Renal cortical epithelial cell (primary cell): ENCODE measurements at regions not wholly inside any gene's neighbourhood (a gene's known extent, or its start where the extent isn't known, plus 50 kb on each side); places are given as distances from the start of the nearest gene placed in this dataset.
A peak's percentile ranks its signal among the peaks of the same experiment; 100 is the strongest.

Source experiments
- DNase-seq: peaks from one replicate; pipeline ENCODE4 v3.0.0-alpha.2; 2011; ENCODE audit warnings: low read depth

DNA sequence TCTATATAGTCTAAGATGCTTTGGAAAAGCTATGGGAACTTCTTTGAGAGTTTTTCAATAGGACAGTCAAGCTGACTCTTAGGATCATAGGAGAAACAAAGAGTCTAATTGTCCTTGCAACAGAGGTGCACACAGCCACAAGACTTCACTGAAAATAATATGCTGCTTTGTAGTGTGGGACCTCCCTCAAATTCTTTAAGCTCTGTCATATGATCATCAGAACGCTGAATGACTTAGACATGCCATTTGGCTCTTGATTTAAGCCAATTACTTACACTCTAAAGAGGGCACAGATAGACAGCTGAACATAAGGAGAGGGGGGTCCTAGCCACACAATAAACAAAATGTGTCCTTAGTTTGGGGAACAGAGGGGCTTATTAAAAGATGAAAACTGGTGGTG lies 818.7 kb upstream of the GJE1 start:
- no peak for DNase-seq

DNA sequence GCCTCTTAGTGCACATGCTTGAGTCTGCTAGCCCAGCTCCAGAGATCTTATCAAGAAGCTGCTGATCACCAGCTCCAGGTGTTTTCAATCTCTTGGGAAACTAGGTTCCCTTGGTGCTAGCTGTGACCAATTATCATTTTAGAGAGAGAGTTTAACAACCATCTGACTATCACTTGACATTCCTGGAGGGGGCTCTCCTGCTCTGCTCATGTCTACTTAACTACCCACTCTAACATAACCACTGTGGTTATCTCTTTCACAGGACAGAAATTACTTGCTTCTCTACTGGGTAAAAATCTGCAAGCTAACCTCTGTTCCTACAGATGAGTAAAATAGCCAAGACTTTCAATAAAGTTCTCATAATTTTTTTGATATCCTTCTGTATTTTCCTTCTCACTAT lies 823.4 kb upstream of the GJE1 start:
- DNase-seq, result no peak

- DNase-seq, result no peak
These were observed 825.3 kb upstream of the GJE1 start for GRCh38 chr6:141307309-141307998.

- DNase-seq, result no peak
These were observed 828.8 kb upstream of the GJE1 start for GRCh38 chr6:141303907-141304306.

DNA sequence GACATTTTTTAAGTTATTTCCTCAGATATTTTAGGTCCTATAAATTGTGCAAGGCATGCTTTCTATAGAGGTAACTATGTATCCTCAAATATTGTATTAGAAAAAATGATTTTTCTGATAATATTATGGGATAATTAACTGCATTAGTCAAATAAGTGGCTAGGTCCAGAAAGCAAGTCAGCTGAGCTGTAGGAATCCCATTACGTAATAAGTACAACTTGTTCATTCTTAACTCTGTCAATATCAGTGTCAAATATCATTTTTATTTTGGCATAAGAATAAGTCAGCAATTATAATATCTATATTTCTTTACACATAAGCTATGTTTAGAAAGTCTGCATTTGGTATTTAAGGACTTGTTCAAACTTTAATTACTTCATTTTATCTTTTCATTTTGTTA lies 830.9 kb upstream of the GJE1 start:
- no peak for DNase-seq

GRCh38 chr6:141290941-141291721 lies 841.6 kb upstream of the GJE1 start:
- peak; percentile 37 for DNase-seq

GRCh38 chr6:141288947-141289346 lies 843.8 kb upstream of the GJE1 start:
- no peak for DNase-seq

GRCh38 chr6:141282263-141282662 lies 850.5 kb upstream of the GJE1 start:
- no peak for DNase-seq

GRCh38 chr6:141269684-141270083 lies 863.0 kb upstream of the GJE1 start:
- DNase-seq, result no peak

- DNase-seq, result no peak
These were observed 865.3 kb upstream of the GJE1 start for GRCh38 chr6:141267420-141267819.

GRCh38 chr6:141265756-141266623 lies 866.7 kb upstream of the GJE1 start:
- peak; percentile 6 for DNase-seq

DNA sequence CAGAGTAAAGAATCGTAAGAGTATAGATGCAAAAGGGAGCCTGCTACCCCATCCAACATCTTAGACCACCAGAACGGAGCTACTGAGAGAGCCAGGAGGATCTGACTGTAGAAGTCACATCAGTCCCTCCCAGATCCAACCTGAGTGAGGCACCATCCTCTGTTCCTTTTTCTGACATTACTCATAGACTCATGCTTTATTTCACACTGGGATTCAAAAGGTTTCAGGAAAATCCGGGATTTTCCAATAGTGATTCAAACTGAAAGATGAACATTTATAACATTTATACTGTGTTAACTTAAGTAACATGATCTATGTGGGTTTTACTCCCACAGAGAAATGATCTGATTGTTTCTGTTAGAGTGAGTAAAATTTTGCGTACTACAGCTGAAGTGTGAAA lies 868.6 kb upstream of the GJE1 start:
- peak; percentile 20 for DNase-seq

GRCh38 chr6:141261672-141262060 lies 871.1 kb upstream of the GJE1 start:
- DNase-seq, result no peak

DNA sequence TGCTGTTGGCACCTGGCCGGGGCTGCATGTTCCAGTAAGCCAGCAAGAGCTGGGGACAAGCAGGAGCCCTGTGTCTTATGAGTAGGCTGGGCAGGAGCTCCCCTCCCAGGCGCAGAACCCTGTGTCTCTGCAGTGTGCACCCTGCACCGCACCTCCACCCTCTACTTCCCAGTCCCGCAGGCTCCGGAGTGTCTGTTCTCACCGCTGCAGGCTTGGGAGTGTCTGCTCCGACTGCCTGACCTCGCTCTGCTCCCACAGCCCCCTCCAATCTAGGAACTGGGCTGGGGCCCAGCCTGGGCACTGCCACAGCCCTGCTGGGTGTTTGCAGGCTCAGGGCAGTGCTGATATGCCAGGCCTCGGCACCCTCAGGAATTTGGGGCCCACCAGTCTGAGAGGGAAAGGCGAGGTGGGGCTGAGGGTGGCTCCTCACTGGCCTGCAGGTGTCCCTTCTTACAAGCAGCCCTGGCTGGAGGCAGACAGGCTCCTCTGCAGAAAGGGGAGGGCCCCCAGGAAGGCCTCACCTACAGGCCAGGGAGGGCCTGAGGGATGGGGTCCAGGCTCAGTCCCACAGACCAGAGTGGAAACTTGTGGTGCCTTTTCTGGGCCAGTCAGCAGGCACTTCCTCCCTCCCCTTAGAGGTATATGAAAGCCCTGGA lies 871.6 kb upstream of the GJE1 start:
- DNase-seq, result no peak

- DNase-seq, result no peak
These were observed 872.1 kb upstream of the GJE1 start for GRCh38 chr6:141260627-141261015.

DNA sequence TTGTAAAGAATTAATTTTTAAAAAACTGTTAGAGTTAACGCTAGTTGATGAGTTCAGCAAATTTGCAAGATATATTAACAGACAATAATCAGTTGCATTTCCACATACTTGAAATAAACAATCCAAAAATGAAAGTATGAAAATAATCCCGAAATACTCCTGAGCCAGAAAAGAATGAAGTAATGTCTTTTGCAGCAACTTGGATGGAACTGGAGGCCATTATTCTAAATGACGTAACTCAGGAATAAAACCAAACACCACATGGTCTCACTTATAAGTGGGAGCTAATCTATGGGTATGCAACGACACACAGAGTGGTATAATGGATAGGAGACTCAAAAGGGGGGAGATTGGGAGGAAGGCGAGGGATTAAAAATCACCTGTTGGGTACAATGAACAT lies 872.9 kb upstream of the GJE1 start:
- no peak for DNase-seq

DNA sequence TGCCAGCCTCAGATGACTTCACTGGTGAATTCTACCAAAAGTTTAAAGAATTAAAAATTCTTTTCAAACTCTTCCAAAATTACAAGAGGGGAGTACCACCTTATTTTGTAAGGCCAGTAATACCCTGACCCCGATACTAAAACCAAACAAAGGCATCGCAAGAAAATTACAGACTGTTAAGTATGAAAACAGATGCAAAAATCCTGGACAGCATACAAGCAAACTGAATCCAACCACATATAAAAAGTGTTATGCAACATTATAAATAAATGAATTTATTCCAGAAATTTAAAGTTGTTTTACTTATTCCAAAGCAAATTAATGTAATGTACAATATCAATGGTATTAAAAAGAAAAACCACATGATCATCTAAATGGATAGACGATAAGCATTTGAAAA lies 873.6 kb upstream of the GJE1 start:
- DNase-seq, result no peak

GRCh38 chr6:141258516-141258915 lies 874.2 kb upstream of the GJE1 start:
- DNase-seq, result no peak

GRCh38 chr6:141254336-141254735 lies 878.4 kb upstream of the GJE1 start:
- DNase-seq, result no peak

GRCh38 chr6:141252828-141253608 lies 879.7 kb upstream of the GJE1 start:
- DNase-seq, result no peak

DNA sequence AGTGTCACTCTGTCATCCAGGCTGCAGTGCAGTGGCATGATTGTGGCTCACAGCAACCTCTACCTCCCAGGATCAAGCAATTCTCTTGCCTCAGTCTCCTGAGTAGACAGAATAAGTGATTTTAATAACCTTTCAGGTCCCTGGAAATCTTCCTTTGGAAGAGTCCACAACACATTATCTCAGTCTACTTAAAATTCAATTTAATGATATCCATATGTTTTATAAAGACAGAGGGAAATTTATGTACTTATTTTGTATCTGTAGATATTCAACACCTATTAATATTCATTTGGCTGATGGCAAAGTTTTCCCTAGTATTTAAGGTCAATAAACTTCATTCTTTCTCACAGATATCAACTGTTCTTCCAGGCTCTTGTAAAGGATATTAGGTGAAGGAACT lies 881.4 kb upstream of the GJE1 start:
- DNase-seq, result no peak
